T-helper 17 cell (primary cell): ENCODE measurements at regions not wholly inside any gene's neighbourhood (a gene's known extent, or its start where the extent isn't known, plus 50 kb on each side); places are given as distances from the start of the nearest gene placed in this dataset.

Experiments
- ATAC-seq: fragments of 150-1000 bp; cut with Tn5 transposase; 2 replicates; pipeline ENCODE4 v1.10.0; 2021; ENCODE audit warnings: mild to moderate bottlenecking, moderate library complexity
- DNase-seq, 3 donors: peaks; one replicate each; pipeline versions ENCODE4 v3.0.0 to v3.0.0-alpha.2; 2020 to 2021
- H3K9me3 ChIP-seq: one replicate; pipeline ENCODE4 v1.7.0; 2013; ENCODE audit warnings: low read length, mild to moderate bottlenecking; ENCODE audit not compliant: control insufficient read depth, poor library complexity, severe bottlenecking
- H3K27ac Mint-ChIP-seq: one replicate; pipeline ENCODE4 v1.8.0; 2022; ENCODE audit warnings: mild to moderate bottlenecking, moderate library complexity, mixed read lengths
- H3K27me3 Mint-ChIP-seq: one replicate; pipeline ENCODE4 v1.8.0; 2022; ENCODE audit warnings: mixed read lengths
- H3K36me3 Mint-ChIP-seq: one replicate; pipeline ENCODE4 v1.8.0; 2022; ENCODE audit warnings: low read depth, mixed read lengths
- H3K4me1 Mint-ChIP-seq: one replicate; pipeline ENCODE4 v1.8.0; 2022; ENCODE audit warnings: mild to moderate bottlenecking, mixed read lengths
- H3K4me3 Mint-ChIP-seq: one replicate; pipeline ENCODE4 v1.8.0; 2022; ENCODE audit warnings: mild to moderate bottlenecking, moderate library complexity, mixed read lengths

- H3K9me3 ChIP-seq, result peaks cover 2% of the 10 kb centered on the region
- H3K36me3 Mint-ChIP-seq, result no peaks in the 10 kb centered on the region
- ATAC-seq, result no peak
- no peak overlapping the region for H3K4me3 Mint-ChIP-seq
- no peak overlapping the region for H3K27ac Mint-ChIP-seq
- H3K4me1 Mint-ChIP-seq, result no peaks in the 10 kb centered on the region
- DNase-seq, result no peak
- no peaks in the 10 kb centered on the region for H3K27me3 Mint-ChIP-seq
Measured at GRCh38 chr6:121826156-121826810, 390.8 kb downstream of the GJA1 start.

- DNase-seq, result no peak
- Mint-ChIP-seq H3K27me3 (no peaks in the 10 kb centered on the region), H3K4me1 (no peaks in the 10 kb centered on the region), H3K27ac (no peak overlapping the region), H3K36me3 (no peaks in the 10 kb centered on the region), H3K4me3 (no peak overlapping the region)
- no peak for ATAC-seq
- H3K9me3 ChIP-seq, result peaks cover 2% of the 10 kb centered on the region
Measured at GRCh38 chr6:121828146-121828886, 392.9 kb downstream of the GJA1 start.

GRCh38 chr6:121830736-121831135, 395.3 kb downstream of the GJA1 start:
- ATAC-seq (no peak), DNase-seq (no peak)
- Mint-ChIP-seq H3K4me1 (no peaks in the 10 kb centered on the region), H3K27ac (no peak overlapping the region), H3K4me3 (no peak overlapping the region), H3K36me3 (no peaks in the 10 kb centered on the region), H3K27me3 (no peaks in the 10 kb centered on the region)
- H3K9me3 ChIP-seq, result peaks cover 2% of the 10 kb centered on the region

- Mint-ChIP-seq H3K36me3 (no peaks in the 10 kb centered on the region), H3K27ac (no peak overlapping the region), H3K4me3 (no peak overlapping the region), H3K27me3 (no peaks in the 10 kb centered on the region), H3K4me1 (no peaks in the 10 kb centered on the region)
- DNase-seq (no peak), ATAC-seq (no peak)
- no peaks in the 10 kb centered on the region for H3K9me3 ChIP-seq
Measured at GRCh38 chr6:121835662-121836061, 400.2 kb downstream of the GJA1 start.

GRCh38 chr6:121837545-121838229, 402.2 kb downstream of the GJA1 start:
- H3K27ac Mint-ChIP-seq, result no peak overlapping the region
- no peaks in the 10 kb centered on the region for H3K36me3 Mint-ChIP-seq
- no peak for ATAC-seq
- no peak overlapping the region for H3K4me3 Mint-ChIP-seq
- H3K27me3 Mint-ChIP-seq, result no peaks in the 10 kb centered on the region
- H3K4me1 Mint-ChIP-seq, result no peaks in the 10 kb centered on the region
- H3K9me3 ChIP-seq, result no peaks in the 10 kb centered on the region
- DNase-seq, result no peak

- H3K9me3 ChIP-seq, result no peaks in the 10 kb centered on the region
- Mint-ChIP-seq H3K4me3 (no peak overlapping the region), H3K4me1 (no peaks in the 10 kb centered on the region), H3K27ac (no peak overlapping the region), H3K27me3 (no peaks in the 10 kb centered on the region), H3K36me3 (no peaks in the 10 kb centered on the region)
- DNase-seq (no peak), ATAC-seq (no peak)
Measured at GRCh38 chr6:121838842-121839241, 403.4 kb downstream of the GJA1 start.

GRCh38 chr6:121839896-121840295, 404.4 kb downstream of the GJA1 start:
- Mint-ChIP-seq H3K36me3 (no peaks in the 10 kb centered on the region), H3K27me3 (no peaks in the 10 kb centered on the region), H3K4me1 (no peaks in the 10 kb centered on the region), H3K4me3 (no peak overlapping the region), H3K27ac (no peak overlapping the region)
- ATAC-seq (no peak), DNase-seq (no peak)
- no peaks in the 10 kb centered on the region for H3K9me3 ChIP-seq

- Mint-ChIP-seq H3K27ac (no peak overlapping the region), H3K4me1 (no peaks in the 10 kb centered on the region), H3K36me3 (no peaks in the 10 kb centered on the region), H3K4me3 (no peak overlapping the region), H3K27me3 (no peaks in the 10 kb centered on the region)
- no peak for DNase-seq
- H3K9me3 ChIP-seq, result peaks cover 3% of the 10 kb centered on the region
- ATAC-seq, result no peak
Measured at GRCh38 chr6:121844898-121845297, 409.5 kb downstream of the GJA1 start.

GRCh38 chr6:121847806-121848522, 412.5 kb downstream of the GJA1 start:
- H3K9me3 ChIP-seq, result peaks cover 3% of the 10 kb centered on the region
- H3K27me3 Mint-ChIP-seq, result no peaks in the 10 kb centered on the region
- H3K4me3 Mint-ChIP-seq, result no peak overlapping the region
- DNase-seq (no peak), ATAC-seq (no peak)
- no peak overlapping the region for H3K27ac Mint-ChIP-seq
- no peaks in the 10 kb centered on the region for H3K36me3 Mint-ChIP-seq
- no peaks in the 10 kb centered on the region for H3K4me1 Mint-ChIP-seq

GRCh38 chr6:121848523-121849255, 413.2 kb downstream of the GJA1 start:
- peaks cover 3% of the 10 kb centered on the region for H3K9me3 ChIP-seq
- no peak overlapping the region for H3K4me3 Mint-ChIP-seq
- no peak for DNase-seq
- no peaks in the 10 kb centered on the region for H3K4me1 Mint-ChIP-seq
- H3K27ac Mint-ChIP-seq, result no peak overlapping the region
- ATAC-seq, result no peak
- H3K27me3 Mint-ChIP-seq, result no peaks in the 10 kb centered on the region
- no peaks in the 10 kb centered on the region for H3K36me3 Mint-ChIP-seq

GRCh38 chr6:121849477-121849876, 414.0 kb downstream of the GJA1 start:
- Mint-ChIP-seq H3K4me3 (no peak overlapping the region), H3K4me1 (no peaks in the 10 kb centered on the region), H3K27ac (no peak overlapping the region)

GRCh38 chr6:121851056-121851455, 415.6 kb downstream of the GJA1 start:
- no peak for ATAC-seq

More at GRCh38 chr6:121849477-121849876, 414.0 kb downstream of the GJA1 start:
- no peaks in the 10 kb centered on the region for H3K27me3 Mint-ChIP-seq
- DNase-seq (no peak), ATAC-seq (no peak)
- peaks cover 3% of the 10 kb centered on the region for H3K9me3 ChIP-seq
- H3K36me3 Mint-ChIP-seq, result no peaks in the 10 kb centered on the region

GRCh38 chr6:121853686-121854085, 418.2 kb downstream of the GJA1 start:
- H3K27ac Mint-ChIP-seq, result no peak overlapping the region
- H3K9me3 ChIP-seq, result no peaks in the 10 kb centered on the region
- H3K27me3 Mint-ChIP-seq, result no peaks in the 10 kb centered on the region
- no peaks in the 10 kb centered on the region for H3K36me3 Mint-ChIP-seq
- DNase-seq, result no peak
- no peak overlapping the region for H3K4me3 Mint-ChIP-seq
- ATAC-seq, result no peak
- no peaks in the 10 kb centered on the region for H3K4me1 Mint-ChIP-seq

More at GRCh38 chr6:121851056-121851455, 415.6 kb downstream of the GJA1 start:
- no peak for DNase-seq
- H3K27ac Mint-ChIP-seq, result no peak overlapping the region
- no peaks in the 10 kb centered on the region for H3K36me3 Mint-ChIP-seq
- no peaks in the 10 kb centered on the region for H3K9me3 ChIP-seq
- H3K27me3 Mint-ChIP-seq, result no peaks in the 10 kb centered on the region
- no peaks in the 10 kb centered on the region for H3K4me1 Mint-ChIP-seq
- no peak overlapping the region for H3K4me3 Mint-ChIP-seq
